Choroid plexus epithelial cell (primary cell): ENCODE measurements at regions not wholly inside any gene's neighbourhood (a gene's known extent, or its start where the extent isn't known, plus 50 kb on each side); places are given as distances from the start of the nearest gene placed in this dataset.

ENCODE experiments used
- DNase-seq: peaks from one replicate; pipeline ENCODE4 v3.0.0-alpha.2; 2010; ENCODE audit warnings: low read depth
- H3K4me3 ChIP-seq: 2 replicates; pipeline ENCODE4 v1.5.1; 2011; ENCODE audit warnings: low read depth, mild to moderate bottlenecking, control low read depth, low read length, moderate library complexity
- CTCF ChIP-seq: conservative IDR thresholded peaks from 2 replicates; pipeline ENCODE4 v1.5.1; 2011; ENCODE audit warnings: low read depth, mild to moderate bottlenecking, control low read depth, inconsistent platforms, low read length, moderate library complexity

GRCh38 chr2:222120933-222121332 lies 177.9 kb downstream of the PAX3 start:
- DNase-seq = no peak
- no peak for TF ChIP-seq CTCF
- no peak overlapping the region for H3K4me3 ChIP-seq

GRCh38 chr2:222115296-222115695 lies 183.5 kb downstream of the PAX3 start:
- TF ChIP-seq CTCF = no peak
- H3K4me3 ChIP-seq = no peak overlapping the region
- DNase-seq = no peak

GRCh38 chr2:222108957-222109585 lies 189.7 kb downstream of the PAX3 start:
- TF ChIP-seq CTCF = no peak
- DNase-seq = no peak

GRCh38 chr2:222108497-222108896 lies 190.3 kb downstream of the PAX3 start:
- H3K4me3 ChIP-seq = no peak overlapping the region
- DNase-seq = no peak
- no peak for TF ChIP-seq CTCF

More at GRCh38 chr2:222108957-222109585, 189.7 kb downstream of the PAX3 start:
- no peak overlapping the region for H3K4me3 ChIP-seq

GRCh38 chr2:222105046-222105445 lies 193.8 kb downstream of the PAX3 start:
- TF ChIP-seq CTCF = no peak
- no peak overlapping the region for H3K4me3 ChIP-seq
- DNase-seq = no peak

GRCh38 chr2:222102575-222103349 lies 196.0 kb downstream of the PAX3 start:
- H3K4me3 ChIP-seq = no peak overlapping the region
- TF ChIP-seq CTCF = no peak
- DNase-seq = no peak
